ENCODE measurements at regions not wholly inside any gene's neighbourhood (a gene's known extent, or its start where the extent isn't known, plus 50 kb on each side); places are given as distances from the start of the nearest gene placed in this dataset.

DNA sequence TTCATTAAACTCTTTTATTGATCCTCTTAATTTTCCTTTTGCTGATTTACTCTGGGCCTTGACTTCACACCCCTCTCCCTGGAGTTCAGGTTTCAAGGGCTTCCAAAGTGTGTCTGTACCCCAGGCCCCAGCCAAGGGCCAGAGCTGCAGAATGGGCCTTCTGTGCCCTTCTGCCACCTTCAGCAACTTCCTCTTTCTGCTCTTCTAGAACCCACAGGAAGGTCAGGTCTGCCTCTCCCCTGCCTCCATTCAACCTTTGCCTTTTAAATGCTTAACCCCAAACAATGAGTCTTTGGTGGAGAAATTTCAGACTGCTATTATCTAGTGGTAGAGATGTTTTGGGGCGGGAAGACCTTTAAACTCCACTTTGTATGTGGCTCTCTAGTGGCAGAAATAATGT is 63.1 kb downstream of the TSN start:
- Mint-ChIP-seq H3K4me3 (no peak overlapping the region), H3K4me1 (peaks cover 53% of the 10 kb centered on the region), H3K9me3 (peaks cover 8% of the 10 kb centered on the region)

DNA sequence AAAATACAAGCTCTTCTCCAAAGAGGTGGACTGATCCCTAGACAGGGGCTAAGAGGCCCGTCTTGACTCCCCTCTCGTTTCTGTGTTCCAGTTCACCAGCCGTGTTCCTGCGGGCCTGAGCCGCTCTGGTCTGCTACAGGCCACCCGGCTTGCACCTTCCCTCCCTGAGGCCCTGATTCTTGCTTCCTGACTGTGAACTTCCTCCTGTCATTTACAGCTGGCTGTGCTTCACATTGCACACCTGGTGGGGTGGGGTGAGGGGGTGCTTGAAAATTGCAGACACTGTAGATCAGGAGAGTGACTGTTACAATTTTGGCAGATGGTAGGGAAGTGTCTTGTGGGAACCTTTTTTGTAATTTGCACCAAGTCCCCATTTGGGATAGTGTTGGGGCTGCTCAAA is 64.4 kb downstream of the TSN start:
- no peak for DNase-seq (ENCODE audit: low read depth, low spot score)
- H3K36me3 Mint-ChIP-seq (ENCODE audit: low read depth): peaks cover 9% of the 10 kb centered on the region
- peaks cover 8% of the 10 kb centered on the region for H3K9me3 Mint-ChIP-seq
- no peak overlapping the region for H3K4me3 Mint-ChIP-seq
- peaks cover 45% of the 10 kb centered on the region for H3K4me1 Mint-ChIP-seq
- TF ChIP-seq, protein P1, sequence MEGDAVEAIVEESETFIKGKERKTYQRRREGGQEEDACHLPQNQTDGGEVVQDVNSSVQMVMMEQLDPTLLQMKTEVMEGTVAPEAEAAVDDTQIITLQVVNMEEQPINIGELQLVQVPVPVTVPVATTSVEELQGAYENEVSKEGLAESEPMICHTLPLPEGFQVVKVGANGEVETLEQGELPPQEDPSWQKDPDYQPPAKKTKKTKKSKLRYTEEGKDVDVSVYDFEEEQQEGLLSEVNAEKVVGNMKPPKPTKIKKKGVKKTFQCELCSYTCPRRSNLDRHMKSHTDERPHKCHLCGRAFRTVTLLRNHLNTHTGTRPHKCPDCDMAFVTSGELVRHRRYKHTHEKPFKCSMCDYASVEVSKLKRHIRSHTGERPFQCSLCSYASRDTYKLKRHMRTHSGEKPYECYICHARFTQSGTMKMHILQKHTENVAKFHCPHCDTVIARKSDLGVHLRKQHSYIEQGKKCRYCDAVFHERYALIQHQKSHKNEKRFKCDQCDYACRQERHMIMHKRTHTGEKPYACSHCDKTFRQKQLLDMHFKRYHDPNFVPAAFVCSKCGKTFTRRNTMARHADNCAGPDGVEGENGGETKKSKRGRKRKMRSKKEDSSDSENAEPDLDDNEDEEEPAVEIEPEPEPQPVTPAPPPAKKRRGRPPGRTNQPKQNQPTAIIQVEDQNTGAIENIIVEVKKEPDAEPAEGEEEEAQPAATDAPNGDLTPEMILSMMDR (conservative IDR thresholded peaks at IDR 0.05): no peak
- peaks cover 3% of the 10 kb centered on the region for H3K27me3 Mint-ChIP-seq (ENCODE audit: low read depth)
- no peak overlapping the region for H3K27ac Mint-ChIP-seq (ENCODE audit: unreplicated experiment)

More for the DNA sequence above, 63.1 kb downstream of the TSN start:
- H3K27ac Mint-ChIP-seq (ENCODE audit: unreplicated experiment): peak overlapping the region; percentile 46
- peaks cover 3% of the 10 kb centered on the region for H3K27me3 Mint-ChIP-seq (ENCODE audit: low read depth)
- peaks cover 9% of the 10 kb centered on the region for H3K36me3 Mint-ChIP-seq (ENCODE audit: low read depth)
- TF ChIP-seq, protein P1 (conservative IDR thresholded peaks at IDR 0.05): no peak
- no peak for DNase-seq (ENCODE audit: low read depth, low spot score)

DNA sequence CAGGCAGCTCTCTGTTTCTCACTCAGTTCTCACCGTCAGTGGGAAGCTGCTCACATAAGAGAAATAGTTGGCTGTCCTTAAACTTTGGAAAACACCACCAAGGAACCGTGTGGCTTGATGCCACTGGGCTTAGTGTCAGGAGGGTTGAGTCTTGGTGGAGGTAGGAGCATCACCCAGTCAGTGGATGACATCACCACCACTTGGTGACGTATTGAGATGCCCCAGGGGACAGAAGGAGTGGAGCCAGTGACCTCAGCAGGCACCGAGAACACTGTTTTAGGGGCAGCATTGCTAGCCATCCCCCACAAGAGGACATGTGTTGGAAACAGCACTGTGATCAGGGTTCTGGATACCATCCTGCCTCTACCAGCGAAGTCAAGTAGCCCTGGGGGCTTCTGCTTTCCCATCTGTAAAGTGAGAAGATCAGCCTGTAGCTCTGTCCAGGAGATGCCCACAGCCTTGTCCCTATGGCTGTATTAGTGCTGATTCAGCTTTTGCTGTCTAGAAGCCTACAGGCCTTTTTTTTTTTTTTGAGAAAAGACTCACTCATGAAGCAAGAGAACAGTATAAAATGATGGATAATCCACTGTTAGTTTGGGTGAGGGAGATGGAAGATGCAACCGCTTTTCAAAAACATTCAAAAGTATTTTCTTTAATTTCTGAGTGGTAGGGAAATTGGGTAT is 66.2 kb downstream of the TSN start:
- no peak for DNase-seq (ENCODE audit: low read depth, low spot score)
- H3K4me3 Mint-ChIP-seq: no peak overlapping the region

DNA sequence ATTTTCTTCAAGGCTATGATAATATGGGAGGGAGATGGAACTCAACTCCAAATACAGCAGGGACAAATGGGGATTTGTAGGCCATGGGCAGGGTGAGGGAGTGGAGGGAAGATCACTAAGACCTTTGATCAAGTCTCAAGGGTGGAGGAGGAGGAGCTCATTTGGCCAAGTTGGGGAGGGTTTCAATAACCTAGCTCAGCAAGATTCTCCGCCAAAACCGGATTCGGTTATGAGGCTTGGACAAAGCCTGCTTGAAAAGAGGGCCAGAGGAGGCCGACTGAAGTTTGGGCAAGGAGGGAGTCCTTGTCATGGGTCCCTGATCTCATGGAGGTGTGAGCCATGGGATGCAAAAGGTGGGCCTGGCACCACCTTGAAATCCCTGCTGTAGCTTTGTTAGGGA is 68.8 kb downstream of the TSN start:
- no peak for DNase-seq (ENCODE audit: low read depth, low spot score)
- TF ChIP-seq, protein P1 (conservative IDR thresholded peaks at IDR 0.05): no peak
- Mint-ChIP-seq H3K9me3 (peaks cover 6% of the 10 kb centered on the region), H3K27me3 (ENCODE audit: low read depth) (no peaks in the 10 kb centered on the region), H3K27ac (ENCODE audit: unreplicated experiment) (no peak overlapping the region), H3K36me3 (ENCODE audit: low read depth) (peaks cover 9% of the 10 kb centered on the region), H3K4me3 (no peak overlapping the region), H3K4me1 (peaks cover 26% of the 10 kb centered on the region)

More for the DNA sequence above, 66.2 kb downstream of the TSN start:
- Mint-ChIP-seq H3K4me1 (peaks cover 38% of the 10 kb centered on the region), H3K27me3 (ENCODE audit: low read depth) (no peaks in the 10 kb centered on the region), H3K27ac (ENCODE audit: unreplicated experiment) (no peak overlapping the region), H3K9me3 (peaks cover 8% of the 10 kb centered on the region), H3K36me3 (ENCODE audit: low read depth) (peaks cover 9% of the 10 kb centered on the region)
- TF ChIP-seq, protein P1 (conservative IDR thresholded peaks at IDR 0.05): no peak

DNA sequence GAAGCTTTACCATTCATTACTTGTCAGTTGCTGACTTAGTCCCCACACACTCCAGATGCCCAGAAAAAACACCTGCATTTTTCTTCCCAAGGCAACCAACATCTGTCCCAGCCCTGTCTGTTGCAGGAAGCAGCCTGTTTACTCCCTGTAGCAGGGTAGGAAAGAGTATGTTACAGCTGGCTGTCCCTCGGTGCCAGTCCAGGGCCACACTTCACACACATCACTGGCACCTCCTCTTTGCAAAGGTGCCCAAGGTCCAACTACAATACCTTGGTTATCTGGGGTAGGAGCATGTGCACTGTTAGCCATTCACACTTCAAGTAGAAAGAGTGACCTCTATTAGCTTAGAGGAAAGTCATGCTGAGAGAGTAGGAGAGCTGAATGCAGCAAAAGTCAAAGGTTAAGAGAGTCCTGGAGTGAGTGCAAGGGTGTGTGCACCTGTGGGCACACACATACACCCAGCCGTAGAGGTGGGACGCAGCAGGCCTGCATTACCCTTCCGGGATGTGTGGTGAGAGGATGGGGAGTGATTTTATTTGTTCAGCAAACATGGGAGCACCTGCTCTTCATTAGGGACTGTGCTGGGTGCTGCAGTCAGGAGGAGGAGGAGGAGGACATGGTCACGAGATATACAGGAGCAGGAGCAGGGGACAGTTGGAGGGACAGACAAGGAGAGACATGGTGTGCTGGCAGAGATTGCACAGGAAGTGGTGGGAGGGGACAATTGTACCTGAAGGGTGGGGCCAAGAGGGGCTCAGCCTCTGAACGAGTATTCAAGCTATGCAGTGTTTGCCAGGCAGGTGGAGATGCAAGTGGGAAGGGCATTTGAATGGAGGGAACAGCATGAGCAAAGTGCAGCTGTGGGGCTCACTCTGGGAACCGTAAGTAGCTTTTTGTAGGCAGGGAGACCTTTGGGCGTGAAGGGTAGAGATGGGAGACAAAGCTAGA is 69.8 kb downstream of the TSN start:
- peaks cover 6% of the 10 kb centered on the region for H3K9me3 Mint-ChIP-seq
- peaks cover 17% of the 10 kb centered on the region for H3K4me1 Mint-ChIP-seq
- DNase-seq (ENCODE audit: low read depth, low spot score): no peak
- no peak overlapping the region for H3K27ac Mint-ChIP-seq (ENCODE audit: unreplicated experiment)
- TF ChIP-seq, protein P1 (conservative IDR thresholded peaks at IDR 0.05): no peak
- H3K27me3 Mint-ChIP-seq (ENCODE audit: low read depth): no peaks in the 10 kb centered on the region
- no peak overlapping the region for H3K4me3 Mint-ChIP-seq
- H3K36me3 Mint-ChIP-seq (ENCODE audit: low read depth): peaks cover 9% of the 10 kb centered on the region

All from neural crest cell (in vitro differentiated cells).